ENCODE measurements at regions not wholly inside any gene's neighbourhood (a gene's known extent, or its start where the extent isn't known, plus 50 kb on each side); places are given as distances from the start of the nearest gene placed in this dataset.
"Not testable (repeated sequence)": the region's sequence is repeated elsewhere in the genome, so short reads cannot be mapped to it uniquely, and the experiment has no call there.

DNA sequence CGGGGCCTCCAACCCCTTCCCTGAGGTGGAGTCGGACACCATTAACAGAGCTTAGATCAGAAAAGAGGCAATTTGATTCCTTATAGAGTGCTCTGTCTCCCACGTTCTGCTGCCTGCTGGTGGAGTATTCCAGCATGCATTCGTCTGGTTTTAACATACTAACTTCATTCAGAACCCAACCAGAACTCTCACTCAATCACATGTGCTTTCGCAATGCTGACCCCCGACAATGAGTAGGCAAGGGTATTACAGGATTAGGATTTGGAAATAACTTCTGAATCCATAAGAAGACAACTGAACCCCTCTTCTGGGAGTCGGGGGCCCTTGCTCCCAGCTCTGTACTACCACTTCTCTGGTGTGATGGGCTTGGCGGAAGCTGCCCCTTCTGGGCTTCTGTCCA, 55.7 kb upstream of the HABP2 start:
- Mint-ChIP-seq H3K27me3 (peaks cover 4 to 21% of the 10 kb centered on the region in 2 donors), H3K4me1 (no peaks in the 10 kb centered on the region), H3K27ac (no peak overlapping the region), H3K4me3 (no peak overlapping the region), H3K36me3 (no peaks in the 10 kb centered on the region), H3K9me3 (peaks cover 0 to 2% (median 0%) of the 10 kb centered on the region in 5 donors)
- H3K4me1 ChIP-seq (ENCODE audit: insufficient read depth, low read length): no peaks in the 10 kb centered on the region
- no peak for DNase-seq
- no peaks in the 10 kb centered on the region for H3K9me3 ChIP-seq (ENCODE audit: low read length)
- H3K27me3 ChIP-seq (ENCODE audit: insufficient read depth, low read length, poor library complexity, severe bottlenecking): no peaks in the 10 kb centered on the region
- H3K27ac ChIP-seq (ENCODE audit: low read depth, low read length): no peak overlapping the region
- ChIA-PET CTCF (no interaction called here), POLR2A (no interaction called here)
- no peak overlapping the region for H3K4me3 ChIP-seq (ENCODE audit: low read length)
- no peaks in the 10 kb centered on the region for H3K36me3 ChIP-seq (ENCODE audit: insufficient read depth, low read length)

DNA sequence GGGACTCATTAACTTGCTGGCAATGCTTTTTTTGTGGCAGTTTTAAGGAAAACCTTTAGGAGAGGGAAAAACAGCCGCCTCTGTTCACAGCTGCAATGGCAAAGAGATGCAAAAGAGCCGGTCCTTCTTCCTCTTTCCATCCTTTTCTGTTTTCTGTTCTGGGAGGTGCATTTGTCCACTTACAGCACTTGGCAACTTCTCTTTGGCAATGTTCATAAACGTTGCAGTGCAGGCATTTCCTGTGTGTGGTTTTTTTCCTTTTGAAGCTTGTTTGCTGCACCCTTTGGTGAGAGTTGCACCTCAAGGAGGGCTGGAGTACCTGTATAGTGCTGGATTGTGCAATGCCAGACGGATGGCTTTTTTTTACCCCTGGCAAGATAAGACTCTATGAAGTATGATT, 53.9 kb upstream of the HABP2 start:
- H3K4me3 Mint-ChIP-seq: no peak overlapping the region
- no peaks in the 10 kb centered on the region for H3K36me3 Mint-ChIP-seq

DNA sequence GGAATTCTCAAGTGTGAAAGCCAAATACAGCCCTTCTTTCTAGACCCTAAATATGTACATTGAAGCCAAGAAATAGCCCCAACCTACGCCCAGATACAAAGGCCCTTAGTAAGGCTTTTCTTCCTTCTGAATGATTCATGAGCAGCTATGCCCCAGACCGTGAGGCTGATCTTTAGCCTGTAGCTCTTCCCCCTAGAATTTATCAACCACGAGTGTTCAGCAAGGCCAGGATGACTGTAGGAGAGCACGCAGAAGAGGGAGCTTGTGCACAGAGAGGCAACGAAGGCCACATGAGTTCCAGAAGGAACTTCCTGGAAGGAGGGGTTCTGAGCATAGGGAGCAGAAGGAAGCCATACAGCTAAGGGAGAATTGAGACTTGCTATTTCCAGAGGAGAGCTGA, 53.0 kb upstream of the HABP2 start:
- Mint-ChIP-seq H3K27ac (no peak overlapping the region), H3K36me3 (no peaks in the 10 kb centered on the region), H3K4me3 (no peak overlapping the region), H3K4me1 (no peaks in the 10 kb centered on the region), H3K9me3 (peaks cover 0 to 2% (median 0%) of the 10 kb centered on the region in 5 donors), H3K27me3 (peaks cover 4 to 25% of the 10 kb centered on the region in 2 donors)
- no peaks in the 10 kb centered on the region for H3K9me3 ChIP-seq (ENCODE audit: low read length)
- no peaks in the 10 kb centered on the region for H3K27me3 ChIP-seq (ENCODE audit: insufficient read depth, low read length, poor library complexity, severe bottlenecking)
- no peaks in the 10 kb centered on the region for H3K4me1 ChIP-seq (ENCODE audit: insufficient read depth, low read length)
- CTCF ChIA-PET: no interaction called here
- H3K4me3 ChIP-seq (ENCODE audit: low read length): no peak overlapping the region
- POLR2A ChIA-PET: no interaction called here
- no peak overlapping the region for H3K27ac ChIP-seq (ENCODE audit: low read depth, low read length)
- no peak for DNase-seq
- no peaks in the 10 kb centered on the region for H3K36me3 ChIP-seq (ENCODE audit: insufficient read depth, low read length)

More for the DNA sequence above, 53.9 kb upstream of the HABP2 start:
- H3K27ac Mint-ChIP-seq: no peak overlapping the region
- no peaks in the 10 kb centered on the region for H3K4me1 Mint-ChIP-seq
- no peaks in the 10 kb centered on the region for H3K36me3 ChIP-seq (ENCODE audit: insufficient read depth, low read length)
- H3K4me1 ChIP-seq (ENCODE audit: insufficient read depth, low read length): no peaks in the 10 kb centered on the region
- no peaks in the 10 kb centered on the region for H3K9me3 ChIP-seq (ENCODE audit: low read length)
- H3K27me3 ChIP-seq (ENCODE audit: insufficient read depth, low read length, poor library complexity, severe bottlenecking): no peaks in the 10 kb centered on the region
- no peak for DNase-seq
- no peak overlapping the region for H3K4me3 ChIP-seq (ENCODE audit: low read length)
- CTCF ChIA-PET: no interaction called here
- H3K9me3 Mint-ChIP-seq: peaks cover 0 to 2% (median 0%) of the 10 kb centered on the region in 5 donors
- POLR2A ChIA-PET: no interaction called here
- H3K27ac ChIP-seq (ENCODE audit: low read depth, low read length): no peak overlapping the region
- H3K27me3 Mint-ChIP-seq: peaks cover 2 to 21% of the 10 kb centered on the region in 2 donors

DNA sequence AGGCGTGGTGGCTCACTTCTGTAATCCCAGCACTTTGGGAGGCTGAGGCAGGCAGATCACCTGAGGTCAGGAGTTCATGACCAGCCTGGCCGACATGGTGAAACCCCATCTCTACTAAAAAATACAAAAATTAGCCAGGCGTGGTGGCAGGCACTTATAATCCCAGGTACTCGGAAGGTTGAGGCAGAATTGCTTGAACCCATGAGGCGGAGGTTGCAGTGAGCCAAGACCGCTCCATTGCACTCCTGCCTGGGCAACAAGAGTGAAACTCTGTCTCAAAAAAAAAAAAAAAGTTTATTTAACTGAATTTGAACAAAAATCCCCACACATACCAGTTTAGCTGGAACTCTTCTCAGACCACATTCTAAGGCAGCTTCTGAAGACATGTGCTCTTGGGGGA, 51.8 kb upstream of the HABP2 start:
- H3K9me3 ChIP-seq (ENCODE audit: low read length); H3K36me3 Mint-ChIP-seq; H3K27ac ChIP-seq (ENCODE audit: low read depth, low read length); H3K4me1 Mint-ChIP-seq; H3K4me1 ChIP-seq (ENCODE audit: insufficient read depth, low read length); H3K36me3 ChIP-seq (ENCODE audit: insufficient read depth, low read length); H3K27ac Mint-ChIP-seq; H3K27me3 ChIP-seq (ENCODE audit: insufficient read depth, low read length, poor library complexity, severe bottlenecking); H3K9me3 Mint-ChIP-seq; H3K4me3 ChIP-seq (ENCODE audit: low read length); H3K4me3 Mint-ChIP-seq; DNase-seq; CTCF ChIA-PET; POLR2A ChIA-PET: not testable (repeated sequence)
- H3K27me3 Mint-ChIP-seq: peaks cover 5 to 23% of the 10 kb centered on the region in 2 donors
